Upper lobe of left lung (tissue), 4 donors: ENCODE measurements at regions not wholly inside any gene's neighbourhood (a gene's known extent, or its start where the extent isn't known, plus 50 kb on each side); places are given as distances from the start of the nearest gene placed in this dataset.

Experiments used
- EP300 ChIP-seq, 4 donors: sonication (generic); formaldehyde crosslinking; IDR thresholded peaks; one replicate each; pipeline ENCODE4 v1.5.1; 2017; ENCODE audit warnings: antibody characterized with exemption in 4 of 4, control low read depth in 2 of 4
- POLR2A ChIP-seq, 4 donors: fragments of 450-650 bp; IDR thresholded peaks; one replicate each; pipeline ENCODE4 v1.5.1; 2016 to 2017; ENCODE audit warnings: antibody characterized with exemption in 4 of 4, mild to moderate bottlenecking in 2 of 4
- POLR2AphosphoS5 ChIP-seq, 2 donors: sonication (generic); formaldehyde crosslinking; IDR thresholded peaks; one replicate each; pipeline ENCODE4 v1.5.1; 2017; ENCODE audit warnings: antibody characterized with exemption in 2 of 2
- TF ChIP-seq, protein P1 (sequence below), 6 experiments: fragments of 450-650 bp in 4 of 6; fragments of 200-600 bp in 2 of 6; sonication (generic) in 2 of 6; IDR thresholded peaks; one replicate each; pipeline ENCODE4 v1.5.1; 2016 to 2019; ENCODE audit warnings: antibody characterized with exemption in 6 of 6

DNA sequence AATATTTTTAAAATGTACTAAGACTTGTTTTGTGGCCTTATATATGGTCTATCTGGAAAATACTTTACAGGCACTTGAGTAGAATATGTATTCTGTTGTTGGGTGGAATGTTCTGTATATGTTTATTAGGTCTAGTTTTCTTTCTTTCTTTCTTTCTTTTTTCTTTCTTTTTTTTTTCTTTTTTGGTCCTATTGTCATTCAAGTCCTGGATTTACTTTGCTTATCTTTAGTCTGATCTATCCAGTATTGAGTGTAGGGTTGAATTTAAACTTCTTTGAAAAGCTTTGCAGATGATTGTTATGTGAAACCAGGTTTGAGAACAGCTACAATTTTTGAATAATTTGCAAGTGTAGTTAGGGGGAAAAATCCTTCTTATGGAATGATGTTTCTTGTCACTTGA lies 67.1 kb upstream of the GRIK2 start:
- TF ChIP-seq, protein P1, sequence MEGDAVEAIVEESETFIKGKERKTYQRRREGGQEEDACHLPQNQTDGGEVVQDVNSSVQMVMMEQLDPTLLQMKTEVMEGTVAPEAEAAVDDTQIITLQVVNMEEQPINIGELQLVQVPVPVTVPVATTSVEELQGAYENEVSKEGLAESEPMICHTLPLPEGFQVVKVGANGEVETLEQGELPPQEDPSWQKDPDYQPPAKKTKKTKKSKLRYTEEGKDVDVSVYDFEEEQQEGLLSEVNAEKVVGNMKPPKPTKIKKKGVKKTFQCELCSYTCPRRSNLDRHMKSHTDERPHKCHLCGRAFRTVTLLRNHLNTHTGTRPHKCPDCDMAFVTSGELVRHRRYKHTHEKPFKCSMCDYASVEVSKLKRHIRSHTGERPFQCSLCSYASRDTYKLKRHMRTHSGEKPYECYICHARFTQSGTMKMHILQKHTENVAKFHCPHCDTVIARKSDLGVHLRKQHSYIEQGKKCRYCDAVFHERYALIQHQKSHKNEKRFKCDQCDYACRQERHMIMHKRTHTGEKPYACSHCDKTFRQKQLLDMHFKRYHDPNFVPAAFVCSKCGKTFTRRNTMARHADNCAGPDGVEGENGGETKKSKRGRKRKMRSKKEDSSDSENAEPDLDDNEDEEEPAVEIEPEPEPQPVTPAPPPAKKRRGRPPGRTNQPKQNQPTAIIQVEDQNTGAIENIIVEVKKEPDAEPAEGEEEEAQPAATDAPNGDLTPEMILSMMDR (IDR thresholded peaks at IDR 0.05): no peak
- TF ChIP-seq POLR2AphosphoS5 (IDR thresholded peaks at IDR 0.05) (no peak), EP300 (IDR thresholded peaks at IDR 0.05) (no peak), POLR2A (IDR thresholded peaks at IDR 0.05) (no peak)
